GM23248 (cell line): ENCODE measurements at regions not wholly inside any gene's neighbourhood (a gene's known extent, or its start where the extent isn't known, plus 50 kb on each side); places are given as distances from the start of the nearest gene placed in this dataset.

Experiments used
- EZH2 ChIP-seq: fragments of 200-600 bp; sonication (generic); IDR thresholded peaks from 2 replicates; pipeline ENCODE4 v1.6.1; 2018; ENCODE audit warnings: antibody characterized with exemption, mild to moderate bottlenecking; ENCODE audit not compliant: insufficient read depth, poor library complexity, severe bottlenecking
- EZH2phosphoT487 ChIP-seq: fragments of 200-600 bp; sonication (generic); IDR thresholded peaks from 2 replicates; pipeline ENCODE4 v1.6.1; 2018; ENCODE audit warnings: antibody characterized with exemption, moderate library complexity, mild to moderate bottlenecking, low read depth; ENCODE audit not compliant: insufficient read depth

DNA sequence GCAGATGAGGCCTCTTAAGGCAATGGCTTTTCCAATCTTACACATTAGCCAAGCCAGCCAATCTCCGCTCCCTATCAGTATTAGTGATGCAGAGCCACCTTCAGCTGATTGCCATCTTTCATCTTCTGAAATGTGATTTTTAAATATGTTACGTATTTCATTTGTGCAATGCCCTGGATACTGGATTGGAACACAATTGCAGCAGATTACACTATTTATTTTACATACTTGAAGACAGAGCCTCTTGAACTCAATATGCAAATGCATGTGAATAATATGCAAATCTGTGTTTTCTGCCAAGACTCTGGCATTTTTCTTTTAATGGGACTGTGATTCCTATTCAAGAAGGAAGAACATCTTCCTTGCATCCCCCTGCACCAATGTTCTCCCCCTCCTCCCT, 90.5 kb downstream of the GRIN2B start:
- TF ChIP-seq EZH2 (no peak), EZH2phosphoT487 (no peak)
